LoVo (cell line): ENCODE measurements at regions not wholly inside any gene's neighbourhood (a gene's known extent, or its start where the extent isn't known, plus 50 kb on each side); places are given as distances from the start of the nearest gene placed in this dataset.
"Not testable (repeated sequence)": the region's sequence is repeated elsewhere in the genome, so short reads cannot be mapped to it uniquely, and the experiment has no call there.

Source experiments
- DNase-seq: peaks from one replicate; pipeline ENCODE4 v3.0.0-alpha.2; 2016; ENCODE audit warnings: low spot score

GRCh38 chr9:80732506-80732905 is 956.8 kb downstream of the TLE1 start:
- DNase-seq = no peak

DNA sequence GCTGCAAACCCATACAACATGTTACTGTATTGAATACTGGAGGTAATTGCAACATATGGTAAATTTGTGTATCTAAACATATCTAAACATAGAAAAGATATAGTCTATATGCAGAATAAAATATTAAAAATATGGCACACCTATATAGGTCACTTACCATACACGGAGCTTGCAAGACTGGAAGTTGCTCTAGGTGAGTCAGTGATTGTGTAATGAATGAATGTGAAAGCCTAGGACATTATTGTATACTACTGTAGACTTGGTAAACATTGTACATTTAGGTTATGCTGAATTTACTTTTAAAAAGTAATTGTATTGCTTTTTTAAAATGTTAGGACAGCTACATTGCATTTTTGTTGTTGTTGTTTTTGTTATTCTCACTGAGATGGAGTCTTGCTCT is 968.8 kb downstream of the TLE1 start:
- no peak for DNase-seq

GRCh38 chr9:80707120-80707519 is 982.2 kb downstream of the TLE1 start:
- DNase-seq = no peak

DNA sequence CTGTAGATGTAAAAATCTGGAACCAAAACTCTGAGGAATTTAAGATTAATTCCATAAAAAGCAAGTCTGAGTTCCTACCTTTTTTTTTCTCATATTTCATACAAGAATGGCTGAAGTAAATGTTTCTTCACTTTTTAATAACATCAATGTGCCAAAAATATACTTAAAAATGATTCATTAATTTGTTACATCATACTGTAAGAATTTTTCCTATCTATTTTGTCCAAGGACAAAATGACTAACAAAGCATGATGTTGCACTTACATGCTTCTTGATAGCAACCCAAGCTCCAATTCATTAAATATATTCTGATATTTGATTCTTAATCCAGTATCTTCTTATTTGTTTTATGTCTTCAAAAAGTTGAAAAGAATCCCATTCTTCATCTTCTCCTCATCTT is 988.3 kb downstream of the TLE1 start:
- DNase-seq = no peak

GRCh38 chr9:80699511-80699998 is 989.8 kb downstream of the TLE1 start:
- no peak for DNase-seq

DNA sequence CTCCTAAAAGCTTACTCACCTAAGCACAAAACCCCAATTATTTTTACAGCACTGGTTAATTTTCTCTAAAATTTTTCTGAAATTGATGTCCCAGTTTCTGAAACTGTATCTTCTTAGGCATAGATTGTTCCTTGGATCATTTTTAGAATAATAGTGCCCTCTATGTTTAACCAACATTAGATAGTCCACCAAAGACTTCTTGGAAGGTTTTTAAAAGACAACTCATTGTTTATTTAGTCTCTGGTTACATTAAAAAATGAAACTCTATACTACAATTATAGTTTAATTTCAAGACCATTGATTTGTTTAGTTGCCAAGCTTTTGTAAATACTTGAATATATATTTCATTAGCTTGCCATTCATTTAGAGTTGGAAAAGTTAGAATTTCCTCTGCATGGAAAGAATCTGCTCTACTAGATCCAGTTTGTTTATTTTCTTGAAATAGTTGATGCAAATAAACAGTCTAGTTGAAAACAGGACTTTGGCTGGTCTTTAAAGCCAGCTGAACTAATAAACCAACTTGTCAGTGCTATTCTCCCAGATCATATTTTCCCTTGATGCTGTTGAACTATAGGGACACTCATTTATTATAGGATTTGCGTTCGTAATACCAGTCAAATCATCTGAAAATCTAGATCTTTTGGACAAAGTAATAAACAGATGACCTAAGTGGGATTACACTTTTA is 990.5 kb downstream of the TLE1 start:
- DNase-seq = no peak

DNA sequence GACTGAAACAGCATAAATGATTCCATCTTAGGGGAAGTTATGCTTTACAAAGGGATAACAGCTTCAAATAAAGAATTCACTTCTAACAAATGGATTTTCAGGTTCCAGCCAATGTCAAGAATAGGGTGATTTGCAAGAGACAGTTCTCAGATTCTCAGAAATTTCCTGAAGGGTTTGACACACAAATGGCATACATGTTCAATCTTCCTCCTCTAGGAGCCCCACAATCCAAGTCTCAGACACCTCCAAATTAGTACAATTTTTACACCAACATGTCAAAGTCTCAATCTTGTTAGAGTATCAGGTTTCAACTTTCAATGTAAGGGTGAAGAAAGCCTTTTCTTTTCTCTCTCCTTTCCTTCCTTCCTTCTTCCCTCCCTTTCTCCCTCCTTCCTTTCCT is 996.6 kb downstream of the TLE1 start:
- no peak for DNase-seq

DNA sequence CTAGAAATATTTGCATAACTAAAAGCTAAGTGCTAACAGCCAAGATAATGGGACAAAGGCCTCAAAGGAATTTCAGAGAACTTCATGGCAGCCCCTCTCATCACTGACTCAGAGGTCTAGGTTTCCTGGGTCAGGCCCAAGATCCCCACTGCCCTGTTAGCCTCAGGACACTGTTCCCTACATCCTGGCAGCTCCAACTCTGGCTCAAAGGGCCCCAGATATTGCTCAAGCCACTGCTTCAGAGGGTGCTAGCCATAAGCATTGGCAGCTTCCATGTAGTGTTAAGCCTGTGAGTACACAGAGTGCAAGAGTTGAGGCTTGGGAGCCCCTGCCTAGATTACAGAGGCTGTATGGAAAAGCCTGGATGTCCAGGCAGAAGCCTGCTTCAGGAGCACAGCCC is 998.1 kb downstream of the TLE1 start:
- no peak for DNase-seq

DNA sequence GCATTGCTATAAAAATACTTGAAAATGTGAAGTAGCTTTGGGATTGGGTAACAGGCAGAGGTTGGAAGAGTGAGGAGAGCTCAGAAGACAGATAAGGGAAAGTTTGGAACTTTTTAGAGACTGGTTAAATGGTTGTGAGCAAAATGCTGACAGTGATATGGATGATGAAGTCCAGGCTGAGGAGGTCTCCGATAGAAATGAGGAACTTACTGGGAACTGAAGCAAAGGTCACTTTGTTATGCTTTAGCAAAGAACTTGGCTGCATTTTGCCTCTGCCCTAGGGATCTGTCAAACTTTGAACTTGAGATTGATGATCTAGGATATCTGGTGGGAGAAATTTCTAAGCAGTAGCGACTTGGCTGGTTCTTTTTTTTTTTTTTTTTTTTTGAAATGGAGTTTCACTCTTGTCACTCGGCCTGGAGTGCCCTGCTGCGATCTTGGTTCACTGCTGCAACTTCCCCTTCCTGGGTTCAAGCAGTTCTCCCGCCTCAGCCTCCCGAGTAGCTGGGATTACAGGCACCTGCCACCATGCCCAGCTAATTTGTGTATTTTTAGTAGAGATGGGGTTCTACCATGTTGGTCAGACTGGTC is 998.9 kb downstream of the TLE1 start:
- no peak for DNase-seq

- no peak for DNase-seq
Measured at GRCh38 chr9:80679916-80680315, 1009.4 kb downstream of the TLE1 start.

GRCh38 chr9:80678906-80679305 is 1010.4 kb downstream of the TLE1 start:
- no peak for DNase-seq

DNA sequence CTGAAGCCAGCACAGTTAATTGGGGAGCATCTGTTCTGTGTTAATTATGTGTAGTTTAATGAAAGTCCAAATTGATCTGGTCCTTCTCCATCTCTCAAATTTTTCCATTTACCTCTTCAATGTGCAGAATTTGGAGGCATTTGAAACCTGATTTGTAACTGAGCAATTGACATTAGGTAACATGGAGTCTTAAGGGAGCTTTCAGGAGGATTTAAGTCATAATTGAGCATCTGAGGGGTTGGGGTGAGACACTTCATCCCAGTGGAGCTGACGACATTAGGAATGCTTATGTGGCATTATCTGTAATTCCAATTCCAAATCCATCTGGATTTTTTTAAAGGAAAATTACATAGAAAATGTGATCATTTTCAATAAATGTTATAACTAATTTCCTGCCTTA is 1015.9 kb downstream of the TLE1 start:
- DNase-seq = no peak

GRCh38 chr9:80665479-80665878 is 1023.9 kb downstream of the TLE1 start:
- DNase-seq = no peak

DNA sequence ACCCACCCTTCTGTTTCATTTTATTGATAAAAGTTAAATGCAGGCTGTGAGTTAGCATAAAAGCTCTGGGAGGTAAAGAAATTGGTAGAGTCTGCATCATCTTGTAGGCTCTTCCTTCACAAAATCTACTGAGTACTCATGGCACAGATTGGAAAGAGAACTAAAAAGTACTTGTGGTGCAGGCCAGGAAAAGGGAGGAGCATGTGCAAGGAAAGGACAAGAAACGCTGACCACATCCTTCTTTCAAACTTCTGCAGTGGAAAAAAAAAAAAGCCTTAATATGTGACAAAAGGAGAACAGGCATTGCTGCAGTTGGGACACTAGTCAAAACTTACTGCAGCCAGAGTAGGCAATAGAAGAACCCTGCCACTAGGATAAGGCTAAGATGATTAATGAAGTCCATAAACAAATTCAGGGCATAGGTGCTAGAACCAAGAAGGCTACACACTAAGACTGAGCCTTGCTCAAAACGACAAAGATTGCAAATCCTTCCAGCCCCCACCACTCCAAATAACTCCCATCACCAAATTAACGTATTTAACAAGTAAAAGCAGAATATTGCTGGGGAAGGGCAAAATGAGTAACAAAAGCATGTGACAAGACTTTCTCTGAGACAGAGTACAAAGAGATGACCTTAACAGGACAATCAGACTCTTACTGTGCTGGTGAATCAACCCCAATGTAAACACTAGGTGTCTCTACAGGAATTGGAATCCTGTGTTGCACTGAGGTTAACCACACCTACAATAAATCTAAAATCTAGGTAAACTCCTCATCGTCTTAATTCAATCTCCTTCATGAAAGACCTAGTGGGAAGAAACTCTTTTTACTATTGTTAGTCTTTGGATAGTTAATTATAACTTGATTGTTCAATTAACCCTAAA is 1024.8 kb downstream of the TLE1 start:
- no peak for DNase-seq

DNA sequence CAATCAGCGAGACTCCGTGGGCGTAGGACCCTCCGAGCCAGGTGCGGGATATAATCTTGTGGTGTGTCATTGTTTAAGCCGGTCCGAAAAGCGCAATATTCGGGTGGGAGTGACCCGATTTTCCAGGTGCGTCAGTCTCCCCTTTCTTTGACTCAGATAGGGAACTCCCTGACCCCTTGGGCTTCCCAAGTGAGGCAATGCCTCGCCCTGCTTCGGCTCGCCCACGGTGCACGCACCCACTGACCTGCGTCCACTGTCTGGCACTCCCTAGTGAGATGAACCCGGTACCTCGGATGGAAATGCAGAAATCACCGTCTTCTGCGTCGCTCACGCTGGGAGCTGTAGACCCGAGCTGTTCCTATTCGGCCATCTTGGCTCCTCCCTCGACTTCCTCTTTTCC is 1029.6 kb downstream of the TLE1 start:
- DNase-seq = not testable (repeated sequence)

GRCh38 chr9:80651044-80651443 is 1038.3 kb downstream of the TLE1 start:
- DNase-seq = no peak

GRCh38 chr9:80649496-80649895 is 1039.9 kb downstream of the TLE1 start:
- no peak for DNase-seq

- DNase-seq = no peak
Measured at GRCh38 chr9:80649001-80649420, 1040.3 kb downstream of the TLE1 start.

DNA sequence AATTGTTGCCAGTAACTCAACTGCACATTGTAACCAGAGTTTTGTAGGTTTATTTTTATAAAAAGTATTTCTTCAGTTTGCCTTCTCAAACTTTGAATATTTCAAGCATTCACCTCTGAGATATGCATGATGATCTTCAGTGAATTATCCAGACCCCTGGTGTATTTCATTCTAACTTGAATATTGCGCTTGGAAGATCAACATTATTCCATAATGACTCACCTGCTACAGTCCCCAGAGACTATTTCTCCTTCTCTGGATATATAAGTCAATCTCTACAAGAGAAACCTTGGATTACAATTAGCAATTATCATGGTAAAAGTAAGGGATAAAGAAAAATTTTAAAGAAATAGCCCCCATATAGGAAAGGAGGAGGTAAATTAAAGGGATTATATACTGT is 1041.0 kb downstream of the TLE1 start:
- no peak for DNase-seq

DNA sequence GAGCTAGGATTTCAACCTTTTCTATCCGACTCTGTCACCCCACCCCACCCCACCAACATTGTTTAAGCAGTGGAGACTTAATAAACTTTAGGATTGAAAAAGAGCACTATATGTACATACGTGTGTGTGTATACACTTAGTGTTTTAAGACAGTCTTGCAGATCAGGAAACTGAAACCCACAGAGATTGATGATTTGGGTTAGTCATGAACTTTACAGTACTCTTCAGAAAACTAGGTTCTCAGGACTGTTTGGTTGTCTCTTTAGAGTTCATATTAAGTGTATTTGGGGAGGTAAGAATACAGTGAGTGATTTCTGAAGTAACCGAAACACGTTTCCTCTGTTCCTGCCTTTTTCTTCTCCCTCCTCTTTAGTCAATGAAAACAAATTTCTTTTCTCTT is 1043.1 kb downstream of the TLE1 start:
- DNase-seq = no peak

- DNase-seq = no peak
Measured at GRCh38 chr9:80644044-80644443, 1045.3 kb downstream of the TLE1 start.

DNA sequence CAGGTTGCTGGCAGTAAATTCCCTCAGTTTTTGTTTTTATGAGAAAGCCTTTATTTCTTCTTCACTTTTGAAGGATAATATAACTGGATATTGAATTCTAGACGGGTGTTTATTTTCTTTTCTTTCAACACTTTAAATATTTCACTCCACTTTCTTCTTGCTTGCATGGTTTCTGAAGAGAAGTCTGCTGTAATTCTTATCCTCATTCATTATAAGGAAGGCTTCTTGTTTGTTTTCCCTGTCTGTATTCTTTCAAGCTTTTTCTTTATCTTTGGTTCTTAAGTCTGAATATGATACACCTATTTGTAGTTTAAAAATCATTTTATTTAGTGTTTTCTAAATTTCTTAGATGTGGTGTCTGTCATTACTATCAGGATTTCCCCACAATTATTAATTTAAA is 1054.3 kb downstream of the TLE1 start:
- no peak for DNase-seq

DNA sequence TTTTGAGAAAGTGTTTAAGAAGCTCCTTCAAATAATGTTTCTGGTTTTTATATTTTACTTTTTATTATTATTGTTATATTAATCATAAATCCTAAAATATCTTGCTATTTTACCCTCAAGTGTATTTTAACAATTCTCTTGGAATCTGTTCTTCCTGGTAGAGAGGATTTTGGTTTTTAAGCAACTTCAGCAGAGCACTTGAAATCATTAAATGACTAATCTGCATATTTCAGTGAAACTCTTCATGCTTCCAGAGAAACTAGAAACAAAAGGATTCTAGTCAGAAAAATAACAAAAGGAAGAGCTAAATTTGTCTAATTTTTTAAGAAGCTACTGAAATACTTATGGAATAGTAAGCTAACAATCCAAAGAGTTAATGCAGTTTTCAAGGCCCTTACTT is 1057.3 kb downstream of the TLE1 start:
- DNase-seq = no peak
